ENCODE measurements at regions not wholly inside any gene's neighbourhood (a gene's known extent, or its start where the extent isn't known, plus 50 kb on each side); places are given as distances from the start of the nearest gene placed in this dataset.

DNA sequence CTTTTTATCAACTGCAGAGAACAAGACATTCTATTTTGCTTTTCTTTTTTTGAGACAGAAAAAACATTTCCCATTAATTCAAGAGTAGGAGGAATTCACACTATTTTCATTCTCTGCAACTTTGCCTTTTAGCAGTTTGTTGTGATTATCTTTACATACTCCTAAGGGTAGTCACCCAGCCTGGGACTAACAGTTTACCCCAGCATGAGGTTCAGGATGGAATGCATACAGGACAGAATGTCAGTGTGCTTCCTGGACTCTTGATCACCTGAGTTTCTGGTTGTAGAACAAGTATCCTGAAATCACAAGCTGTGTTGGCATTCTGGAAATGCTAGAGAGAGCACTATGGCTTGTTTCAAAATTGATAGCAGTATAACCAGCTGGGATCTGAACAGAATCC is 368.1 kb downstream of the KIF4B start:
- TF ChIP-seq, protein P1, sequence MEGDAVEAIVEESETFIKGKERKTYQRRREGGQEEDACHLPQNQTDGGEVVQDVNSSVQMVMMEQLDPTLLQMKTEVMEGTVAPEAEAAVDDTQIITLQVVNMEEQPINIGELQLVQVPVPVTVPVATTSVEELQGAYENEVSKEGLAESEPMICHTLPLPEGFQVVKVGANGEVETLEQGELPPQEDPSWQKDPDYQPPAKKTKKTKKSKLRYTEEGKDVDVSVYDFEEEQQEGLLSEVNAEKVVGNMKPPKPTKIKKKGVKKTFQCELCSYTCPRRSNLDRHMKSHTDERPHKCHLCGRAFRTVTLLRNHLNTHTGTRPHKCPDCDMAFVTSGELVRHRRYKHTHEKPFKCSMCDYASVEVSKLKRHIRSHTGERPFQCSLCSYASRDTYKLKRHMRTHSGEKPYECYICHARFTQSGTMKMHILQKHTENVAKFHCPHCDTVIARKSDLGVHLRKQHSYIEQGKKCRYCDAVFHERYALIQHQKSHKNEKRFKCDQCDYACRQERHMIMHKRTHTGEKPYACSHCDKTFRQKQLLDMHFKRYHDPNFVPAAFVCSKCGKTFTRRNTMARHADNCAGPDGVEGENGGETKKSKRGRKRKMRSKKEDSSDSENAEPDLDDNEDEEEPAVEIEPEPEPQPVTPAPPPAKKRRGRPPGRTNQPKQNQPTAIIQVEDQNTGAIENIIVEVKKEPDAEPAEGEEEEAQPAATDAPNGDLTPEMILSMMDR (conservative IDR thresholded peaks at IDR 0.05; ENCODE audit: control insufficient read depth, insufficient read depth, low read depth, low read length), result no peak
- H3K4me3 ChIP-seq (ENCODE audit: control insufficient read depth, low read depth, low read length), result no peak overlapping the region
- DNase-seq (ENCODE audit: low read depth), result no peak

DNA sequence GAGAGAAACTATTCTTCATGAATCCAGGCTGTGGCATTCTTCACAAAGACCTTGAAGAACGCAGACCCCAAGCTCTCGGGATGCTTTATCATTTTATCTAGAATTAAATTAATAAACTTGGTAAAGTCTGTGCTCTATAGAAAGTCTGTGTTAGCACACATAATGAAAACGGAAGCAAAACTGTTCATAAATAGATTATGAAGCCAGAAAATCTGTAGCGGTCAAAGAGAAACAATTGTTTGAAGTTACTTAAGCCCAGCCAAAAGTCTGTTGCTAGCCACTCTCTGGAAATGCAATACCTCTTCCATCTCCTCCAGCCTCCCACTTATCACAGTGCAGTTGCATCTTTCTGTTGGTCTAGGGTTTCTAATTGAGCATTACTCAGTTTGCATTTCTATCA is 375.9 kb downstream of the KIF4B start:
- TF ChIP-seq, protein P1 (conservative IDR thresholded peaks at IDR 0.05; ENCODE audit: control insufficient read depth, insufficient read depth, low read depth, low read length), result no peak
- H3K4me3 ChIP-seq (ENCODE audit: control insufficient read depth, low read depth, low read length), result no peak overlapping the region
- no peak for DNase-seq (ENCODE audit: low read depth)

DNA sequence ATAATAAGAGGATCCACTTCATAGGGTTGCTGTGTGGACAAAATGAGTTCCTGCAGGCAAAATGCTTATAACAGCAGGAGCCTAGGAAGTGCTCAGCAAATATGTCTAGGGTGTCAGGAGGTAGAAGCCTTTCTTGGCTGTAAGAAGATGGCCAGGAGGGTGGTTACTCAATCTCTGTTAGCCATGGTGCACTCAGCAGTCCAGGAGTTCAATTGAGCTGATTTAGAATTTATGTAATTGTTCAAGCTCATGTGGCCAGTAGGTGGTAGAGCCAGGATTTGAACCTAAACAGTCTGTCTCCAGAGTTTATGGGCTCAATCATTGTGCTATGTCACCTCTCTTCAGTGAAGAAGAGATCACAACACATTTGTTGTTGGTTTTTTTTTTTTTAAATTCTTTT is 381.2 kb downstream of the KIF4B start:
- H3K4me3 ChIP-seq (ENCODE audit: control insufficient read depth, low read depth, low read length), result no peak overlapping the region
- DNase-seq (ENCODE audit: low read depth), result no peak
- TF ChIP-seq, protein P1 (conservative IDR thresholded peaks at IDR 0.05; ENCODE audit: control insufficient read depth, insufficient read depth, low read depth, low read length), result no peak

DNA sequence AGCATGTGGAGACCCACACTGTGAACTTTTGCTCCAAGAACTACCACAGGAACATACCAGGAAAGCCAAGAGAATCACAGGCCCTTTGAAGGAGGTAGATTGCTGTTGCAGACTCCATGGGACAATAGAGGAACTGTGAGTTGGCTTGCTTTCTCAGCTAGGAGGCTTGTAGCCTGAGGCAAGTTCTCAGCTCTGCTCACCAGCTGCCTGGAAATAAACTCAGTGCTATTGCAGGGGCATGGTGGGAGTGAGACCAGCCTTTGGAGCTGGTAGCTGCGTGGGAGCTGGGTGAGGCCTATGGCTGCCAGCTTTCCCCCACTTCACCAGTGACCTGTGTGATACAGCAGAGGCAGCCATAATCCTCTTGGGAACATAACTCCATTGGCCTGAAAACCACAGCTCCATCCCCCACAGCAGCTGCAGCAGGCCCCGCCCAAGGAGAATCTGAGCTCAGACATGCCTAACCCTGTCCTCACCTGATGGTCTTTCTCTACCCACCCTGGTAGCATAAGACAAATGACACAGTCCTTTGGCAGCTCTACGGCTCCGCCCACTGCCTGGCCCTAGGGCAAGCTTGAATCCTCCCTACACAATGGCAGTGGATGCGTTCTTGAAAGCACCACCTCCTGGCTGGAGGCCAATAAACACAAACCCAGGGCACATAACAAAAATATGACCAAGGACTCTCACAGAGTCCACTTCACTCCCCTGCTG is 389.5 kb downstream of the KIF4B start:
- no peak for DNase-seq (ENCODE audit: low read depth)
- TF ChIP-seq, protein P1 (conservative IDR thresholded peaks at IDR 0.05; ENCODE audit: control insufficient read depth, insufficient read depth, low read depth, low read length), result no peak
- no peak overlapping the region for H3K4me3 ChIP-seq (ENCODE audit: control insufficient read depth, low read depth, low read length)

DNA sequence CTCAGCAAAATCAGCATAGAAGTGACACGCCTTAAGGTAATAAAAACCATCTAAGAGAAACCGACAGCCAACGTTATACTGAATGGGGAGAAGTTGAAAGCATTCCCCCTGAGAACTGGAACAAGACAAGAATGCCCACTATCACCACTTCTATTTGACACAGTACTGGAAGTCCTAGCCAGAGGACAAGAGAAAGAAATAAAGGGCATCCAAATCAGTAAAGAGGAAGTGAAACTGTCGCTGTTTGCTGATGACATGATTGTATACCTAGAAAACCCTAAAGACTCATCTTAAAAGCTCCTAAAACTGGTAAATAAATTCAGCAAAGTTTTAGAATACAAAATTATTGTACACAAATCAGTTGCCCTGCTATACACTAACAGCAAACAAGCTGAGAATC is 393.3 kb downstream of the KIF4B start:
- H3K4me3 ChIP-seq (ENCODE audit: control insufficient read depth, low read depth, low read length), result no peak overlapping the region
- no peak for DNase-seq (ENCODE audit: low read depth)
- TF ChIP-seq, protein P1 (conservative IDR thresholded peaks at IDR 0.05; ENCODE audit: control insufficient read depth, insufficient read depth, low read depth, low read length), result no peak

DNA sequence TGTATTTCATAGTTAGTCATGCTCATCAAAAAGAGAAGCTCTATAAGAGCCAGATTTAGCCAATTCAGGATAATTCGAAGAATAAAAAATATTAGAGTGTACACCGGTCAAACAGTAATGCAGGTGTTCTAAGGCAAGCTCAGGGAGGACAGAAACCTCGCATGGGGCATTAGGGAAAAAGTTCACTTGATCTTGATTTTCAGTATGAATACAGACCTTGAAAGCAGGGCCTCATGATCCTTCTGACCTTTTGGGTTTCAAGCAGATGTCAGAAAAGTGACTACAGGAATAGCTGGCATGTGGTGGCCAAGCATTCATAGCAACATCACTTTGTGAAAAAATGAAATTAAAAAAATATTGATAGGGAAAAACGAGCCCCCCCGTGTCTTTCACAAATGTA is 394.9 kb downstream of the KIF4B start:
- TF ChIP-seq, protein P1 (conservative IDR thresholded peaks at IDR 0.05; ENCODE audit: control insufficient read depth, insufficient read depth, low read depth, low read length), result no peak
- no peak for DNase-seq (ENCODE audit: low read depth)
- H3K4me3 ChIP-seq (ENCODE audit: control insufficient read depth, low read depth, low read length), result no peak overlapping the region

DNA sequence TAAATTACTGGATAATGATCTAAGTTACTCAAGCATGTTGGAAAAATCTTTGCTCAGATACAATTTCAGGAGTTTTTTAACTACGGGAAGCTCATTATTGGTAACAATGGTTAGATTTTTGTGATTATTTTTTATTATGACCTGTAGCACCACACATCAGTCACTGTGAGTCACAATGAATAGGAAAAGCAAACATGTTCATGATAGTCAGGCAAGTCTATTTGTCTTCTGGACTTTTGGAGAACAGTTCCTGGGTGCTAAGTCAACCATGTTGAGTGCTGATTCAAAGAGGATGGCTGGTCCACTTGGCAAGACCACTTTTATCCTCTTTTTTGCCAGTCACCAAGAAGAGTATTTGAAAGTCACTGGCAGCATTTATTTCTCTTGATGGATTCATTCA is 403.2 kb downstream of the KIF4B start:
- DNase-seq (ENCODE audit: low read depth), result no peak
- TF ChIP-seq, protein P1 (conservative IDR thresholded peaks at IDR 0.05; ENCODE audit: control insufficient read depth, insufficient read depth, low read depth, low read length), result no peak
- no peak overlapping the region for H3K4me3 ChIP-seq (ENCODE audit: control insufficient read depth, low read depth, low read length)
